Liver (tissue), 8 donors: ENCODE measurements at regions not wholly inside any gene's neighbourhood (a gene's known extent, or its start where the extent isn't known, plus 50 kb on each side); places are given as distances from the start of the nearest gene placed in this dataset.

Experiments used
- DNase-seq: peaks from one replicate; pipeline ENCODE4 v3.0.0-alpha.2; 2017; ENCODE audit warnings: low spot score
- H3K27ac ChIP-seq, 2 donors: one replicate each; pipeline ENCODE4 v1.7.0; 2013; ENCODE audit warnings: inconsistent platforms in 2 of 2, low read length in 2 of 2, control low read depth in 1 of 2, low read depth in 1 of 2, mild to moderate bottlenecking in 1 of 2
- H3K27me3 ChIP-seq, 4 donors: one replicate each; pipeline versions ENCODE4 v1.6.1 to v1.7.0; 2013; ENCODE audit warnings: low read length in 3 of 4, inconsistent platforms in 1 of 4, mild to moderate bottlenecking in 1 of 4, moderate library complexity in 1 of 4; ENCODE audit not compliant: control insufficient read depth in 4 of 4, insufficient read depth in 4 of 4
- H3K36me3 ChIP-seq, 4 donors: one replicate each; pipeline versions ENCODE4 v1.6.1 to v1.7.0; 2013; ENCODE audit warnings: low read length in 3 of 4, mild to moderate bottlenecking in 3 of 4, low read depth in 1 of 4, moderate library complexity in 1 of 4; ENCODE audit not compliant: control insufficient read depth in 4 of 4, insufficient read depth in 3 of 4
- H3K4me1 ChIP-seq, 4 donors: one replicate each; pipeline versions ENCODE4 v1.6.1 to v1.7.0; 2013; ENCODE audit warnings: low read length in 3 of 4, mild to moderate bottlenecking in 3 of 4, moderate library complexity in 1 of 4; ENCODE audit not compliant: control insufficient read depth in 4 of 4, insufficient read depth in 4 of 4
- H3K4me3 ChIP-seq, 3 donors: one replicate each; pipeline versions ENCODE4 v1.6.1 to v1.7.0; 2013; ENCODE audit warnings: low read length in 3 of 3, control low read depth in 1 of 3, low read depth in 1 of 3, mild to moderate bottlenecking in 1 of 3
- H3K9ac ChIP-seq, 2 donors: one replicate each; pipeline ENCODE4 v1.7.0; 2013; ENCODE audit warnings: low read length in 2 of 2, mild to moderate bottlenecking in 2 of 2, moderate library complexity in 2 of 2, control low read depth in 1 of 2, low read depth in 1 of 2
- H3K9me3 ChIP-seq, 4 donors: one replicate each; pipeline versions ENCODE4 v1.6.1 to v1.7.0; 2013; ENCODE audit warnings: low read length in 3 of 4; ENCODE audit not compliant: control insufficient read depth in 4 of 4
- EGR1 ChIP-seq, 2 donors: IDR thresholded peaks; 2 replicates each; pipeline ENCODE4 v1.6.1; 2016 to 2018; ENCODE audit warnings: antibody characterized with exemption in 2 of 2, low read depth in 2 of 2
- FOXA1 ChIP-seq: IDR thresholded peaks from 2 replicates; pipeline ENCODE4 v1.6.1; 2016; ENCODE audit warnings: antibody characterized with exemption
- FOXA2 ChIP-seq: IDR thresholded peaks from 2 replicates; pipeline ENCODE4 v1.6.1; 2016; ENCODE audit warnings: antibody characterized with exemption
- HNF4A ChIP-seq, 2 donors: conservative IDR thresholded peaks; 2 replicates each; pipeline ENCODE4 v1.6.1; 2016; ENCODE audit warnings: antibody characterized with exemption in 2 of 2, mild to moderate bottlenecking in 2 of 2
- HNF4G ChIP-seq: IDR thresholded peaks from 2 replicates; pipeline ENCODE4 v1.6.1; 2016; ENCODE audit warnings: antibody characterized with exemption
- MAX ChIP-seq: IDR thresholded peaks from 2 replicates; pipeline ENCODE4 v1.6.1; 2016; ENCODE audit warnings: antibody characterized with exemption
- NR2F2 ChIP-seq: IDR thresholded peaks from 2 replicates; pipeline ENCODE4 v1.6.1; 2016; ENCODE audit warnings: antibody characterized with exemption
- RAD21 ChIP-seq, 2 donors: IDR thresholded peaks; 2 replicates each; pipeline ENCODE4 v1.6.1; 2016; ENCODE audit warnings: antibody characterized with exemption in 2 of 2, mild to moderate bottlenecking in 2 of 2
- RXRA ChIP-seq, 2 donors: IDR thresholded peaks; 2 replicates each; pipeline ENCODE4 v1.6.1; 2017 to 2018; ENCODE audit warnings: antibody characterized with exemption in 2 of 2, mild to moderate bottlenecking in 1 of 2
- SP1 ChIP-seq: IDR thresholded peaks from 2 replicates; pipeline ENCODE4 v1.6.1; 2018; ENCODE audit warnings: antibody characterized with exemption, mild to moderate bottlenecking
- TAF1 ChIP-seq: conservative IDR thresholded peaks from 2 replicates; pipeline ENCODE4 v1.6.1; 2016; ENCODE audit warnings: antibody characterized with exemption, mild to moderate bottlenecking
- YY1 ChIP-seq: IDR thresholded peaks from 2 replicates; pipeline ENCODE4 v1.6.1; 2016; ENCODE audit warnings: antibody characterized with exemption, mild to moderate bottlenecking
- ZBTB33 ChIP-seq: IDR thresholded peaks from 2 replicates; pipeline ENCODE4 v1.6.1; 2016; ENCODE audit warnings: antibody characterized with exemption
- WGBS: extraction: QIAGEN DNeasy Blood & Tissue Kit; methylation state at CpG from one replicate; pipeline ENCODE4 v1.1.7; 2013; 5-methylcytosine and 5-hydroxymethylcytosine counted together
- TF ChIP-seq, protein P1 (sequence below): fragments of 150-350 bp; IDR thresholded peaks from 2 replicates; pipeline ENCODE4 v1.5.1; 2017; ENCODE audit warnings: improper control_type of control experiment, low read depth, low read length; ENCODE audit not compliant: missing input control
- TF ChIP-seq, protein P2 (sequence below): IDR thresholded peaks from 2 replicates; pipeline ENCODE4 v1.6.1; 2016; ENCODE audit warnings: antibody characterized with exemption, mild to moderate bottlenecking
- donor health status: healthy.
- donor health status: healthy.
- donor health status: healthy.
- donor health status: healthy.
- donor health status: healthy.

- Histone ChIP-seq H3K4me3 (no peak overlapping the region), H3K4me1 (no peaks in the 10 kb centered on the region), H3K27me3 (no peaks in the 10 kb centered on the region), H3K36me3 (no peaks in the 10 kb centered on the region), H3K9me3 (no peaks in the 10 kb centered on the region), H3K9ac (no peak overlapping the region), H3K27ac (no peak overlapping the region)
- DNase-seq: no peak
- 89% methylated on average over 14 of the region's 14 CpGs for WGBS
- TF ChIP-seq ZBTB33 (no peak), RXRA (IDR thresholded peaks at IDR 0.05) (no peak), NR2F2 (no peak), FOXA1 (no peak), EGR1 (IDR thresholded peaks at IDR 0.05; ENCODE audit: low read depth in 2 of 2) (no peak), MAX (no peak), HNF4G (no peak), SP1 (no peak), FOXA2 (no peak)
- TF ChIP-seq, protein P1, sequence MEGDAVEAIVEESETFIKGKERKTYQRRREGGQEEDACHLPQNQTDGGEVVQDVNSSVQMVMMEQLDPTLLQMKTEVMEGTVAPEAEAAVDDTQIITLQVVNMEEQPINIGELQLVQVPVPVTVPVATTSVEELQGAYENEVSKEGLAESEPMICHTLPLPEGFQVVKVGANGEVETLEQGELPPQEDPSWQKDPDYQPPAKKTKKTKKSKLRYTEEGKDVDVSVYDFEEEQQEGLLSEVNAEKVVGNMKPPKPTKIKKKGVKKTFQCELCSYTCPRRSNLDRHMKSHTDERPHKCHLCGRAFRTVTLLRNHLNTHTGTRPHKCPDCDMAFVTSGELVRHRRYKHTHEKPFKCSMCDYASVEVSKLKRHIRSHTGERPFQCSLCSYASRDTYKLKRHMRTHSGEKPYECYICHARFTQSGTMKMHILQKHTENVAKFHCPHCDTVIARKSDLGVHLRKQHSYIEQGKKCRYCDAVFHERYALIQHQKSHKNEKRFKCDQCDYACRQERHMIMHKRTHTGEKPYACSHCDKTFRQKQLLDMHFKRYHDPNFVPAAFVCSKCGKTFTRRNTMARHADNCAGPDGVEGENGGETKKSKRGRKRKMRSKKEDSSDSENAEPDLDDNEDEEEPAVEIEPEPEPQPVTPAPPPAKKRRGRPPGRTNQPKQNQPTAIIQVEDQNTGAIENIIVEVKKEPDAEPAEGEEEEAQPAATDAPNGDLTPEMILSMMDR: no peak
Observed at GRCh38 chr2:71789556-71790204, 336.3 kb downstream of the DYSF start.

GRCh38 chr2:71788601-71789240 is 335.4 kb downstream of the DYSF start:
- Histone ChIP-seq H3K27ac (no peak overlapping the region), H3K9me3 (no peaks in the 10 kb centered on the region), H3K4me1 (no peaks in the 10 kb centered on the region), H3K9ac (no peak overlapping the region), H3K4me3 (no peak overlapping the region), H3K36me3 (no peaks in the 10 kb centered on the region), H3K27me3 (no peaks in the 10 kb centered on the region)
- TF ChIP-seq TAF1: no peak
- no peak for TF ChIP-seq ZBTB33
- no peak for TF ChIP-seq HNF4A (conservative IDR thresholded peaks at IDR 0.05)
- no peak for TF ChIP-seq FOXA2
- TF ChIP-seq, protein P2, sequence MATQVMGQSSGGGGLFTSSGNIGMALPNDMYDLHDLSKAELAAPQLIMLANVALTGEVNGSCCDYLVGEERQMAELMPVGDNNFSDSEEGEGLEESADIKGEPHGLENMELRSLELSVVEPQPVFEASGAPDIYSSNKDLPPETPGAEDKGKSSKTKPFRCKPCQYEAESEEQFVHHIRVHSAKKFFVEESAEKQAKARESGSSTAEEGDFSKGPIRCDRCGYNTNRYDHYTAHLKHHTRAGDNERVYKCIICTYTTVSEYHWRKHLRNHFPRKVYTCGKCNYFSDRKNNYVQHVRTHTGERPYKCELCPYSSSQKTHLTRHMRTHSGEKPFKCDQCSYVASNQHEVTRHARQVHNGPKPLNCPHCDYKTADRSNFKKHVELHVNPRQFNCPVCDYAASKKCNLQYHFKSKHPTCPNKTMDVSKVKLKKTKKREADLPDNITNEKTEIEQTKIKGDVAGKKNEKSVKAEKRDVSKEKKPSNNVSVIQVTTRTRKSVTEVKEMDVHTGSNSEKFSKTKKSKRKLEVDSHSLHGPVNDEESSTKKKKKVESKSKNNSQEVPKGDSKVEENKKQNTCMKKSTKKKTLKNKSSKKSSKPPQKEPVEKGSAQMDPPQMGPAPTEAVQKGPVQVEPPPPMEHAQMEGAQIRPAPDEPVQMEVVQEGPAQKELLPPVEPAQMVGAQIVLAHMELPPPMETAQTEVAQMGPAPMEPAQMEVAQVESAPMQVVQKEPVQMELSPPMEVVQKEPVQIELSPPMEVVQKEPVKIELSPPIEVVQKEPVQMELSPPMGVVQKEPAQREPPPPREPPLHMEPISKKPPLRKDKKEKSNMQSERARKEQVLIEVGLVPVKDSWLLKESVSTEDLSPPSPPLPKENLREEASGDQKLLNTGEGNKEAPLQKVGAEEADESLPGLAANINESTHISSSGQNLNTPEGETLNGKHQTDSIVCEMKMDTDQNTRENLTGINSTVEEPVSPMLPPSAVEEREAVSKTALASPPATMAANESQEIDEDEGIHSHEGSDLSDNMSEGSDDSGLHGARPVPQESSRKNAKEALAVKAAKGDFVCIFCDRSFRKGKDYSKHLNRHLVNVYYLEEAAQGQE: no peak
- TF ChIP-seq YY1: no peak
- no peak for TF ChIP-seq NR2F2
- no peak for TF ChIP-seq MAX
- no peak for TF ChIP-seq RXRA (IDR thresholded peaks at IDR 0.05)
- TF ChIP-seq EGR1 (IDR thresholded peaks at IDR 0.05; ENCODE audit: low read depth in 2 of 2): no peak
- TF ChIP-seq FOXA1: no peak
- TF ChIP-seq HNF4G: no peak
- no peak for TF ChIP-seq RAD21 (IDR thresholded peaks at IDR 0.05)
- TF ChIP-seq SP1: no peak
- no peak for DNase-seq
- WGBS: 93% methylated on average over 9 of the region's 9 CpGs
